ENCODE measurements at regions not wholly inside any gene's neighbourhood (a gene's known extent, or its start where the extent isn't known, plus 50 kb on each side); places are given as distances from the start of the nearest gene placed in this dataset.

DNA sequence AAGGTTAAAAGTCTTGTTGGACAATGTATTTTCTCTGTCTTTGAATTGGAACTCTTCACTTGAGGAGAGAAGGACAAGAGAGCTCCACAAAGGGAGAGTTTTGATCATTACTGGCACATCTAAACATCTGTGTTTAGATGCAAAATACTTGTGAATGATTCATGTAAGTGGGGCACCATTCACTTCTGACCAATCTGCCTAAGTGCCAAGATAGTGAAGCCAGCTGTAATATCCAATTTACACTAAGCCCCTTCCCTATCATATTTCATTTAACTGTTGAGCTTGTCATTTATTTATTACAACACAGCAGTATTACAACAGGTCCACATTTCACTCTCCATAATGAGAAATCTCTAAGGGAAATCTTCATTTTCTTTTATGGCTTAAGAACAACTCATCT is 832.3 kb upstream of the GOT2 start:
- no peak for TF ChIP-seq POLR2A (IDR thresholded peaks at IDR 0.05)
- TF ChIP-seq, protein P1, sequence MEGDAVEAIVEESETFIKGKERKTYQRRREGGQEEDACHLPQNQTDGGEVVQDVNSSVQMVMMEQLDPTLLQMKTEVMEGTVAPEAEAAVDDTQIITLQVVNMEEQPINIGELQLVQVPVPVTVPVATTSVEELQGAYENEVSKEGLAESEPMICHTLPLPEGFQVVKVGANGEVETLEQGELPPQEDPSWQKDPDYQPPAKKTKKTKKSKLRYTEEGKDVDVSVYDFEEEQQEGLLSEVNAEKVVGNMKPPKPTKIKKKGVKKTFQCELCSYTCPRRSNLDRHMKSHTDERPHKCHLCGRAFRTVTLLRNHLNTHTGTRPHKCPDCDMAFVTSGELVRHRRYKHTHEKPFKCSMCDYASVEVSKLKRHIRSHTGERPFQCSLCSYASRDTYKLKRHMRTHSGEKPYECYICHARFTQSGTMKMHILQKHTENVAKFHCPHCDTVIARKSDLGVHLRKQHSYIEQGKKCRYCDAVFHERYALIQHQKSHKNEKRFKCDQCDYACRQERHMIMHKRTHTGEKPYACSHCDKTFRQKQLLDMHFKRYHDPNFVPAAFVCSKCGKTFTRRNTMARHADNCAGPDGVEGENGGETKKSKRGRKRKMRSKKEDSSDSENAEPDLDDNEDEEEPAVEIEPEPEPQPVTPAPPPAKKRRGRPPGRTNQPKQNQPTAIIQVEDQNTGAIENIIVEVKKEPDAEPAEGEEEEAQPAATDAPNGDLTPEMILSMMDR (IDR thresholded peaks at IDR 0.05): no peak

Data from lower leg skin (tissue), 3 donors.